ENCODE measurements at regions not wholly inside any gene's neighbourhood (a gene's known extent, or its start where the extent isn't known, plus 50 kb on each side); places are given as distances from the start of the nearest gene placed in this dataset.
A peak's percentile ranks its signal among the peaks of the same experiment; 100 is the strongest.
"Not testable (repeated sequence)": the region's sequence is repeated elsewhere in the genome, so short reads cannot be mapped to it uniquely, and the experiment has no call there.

DNA sequence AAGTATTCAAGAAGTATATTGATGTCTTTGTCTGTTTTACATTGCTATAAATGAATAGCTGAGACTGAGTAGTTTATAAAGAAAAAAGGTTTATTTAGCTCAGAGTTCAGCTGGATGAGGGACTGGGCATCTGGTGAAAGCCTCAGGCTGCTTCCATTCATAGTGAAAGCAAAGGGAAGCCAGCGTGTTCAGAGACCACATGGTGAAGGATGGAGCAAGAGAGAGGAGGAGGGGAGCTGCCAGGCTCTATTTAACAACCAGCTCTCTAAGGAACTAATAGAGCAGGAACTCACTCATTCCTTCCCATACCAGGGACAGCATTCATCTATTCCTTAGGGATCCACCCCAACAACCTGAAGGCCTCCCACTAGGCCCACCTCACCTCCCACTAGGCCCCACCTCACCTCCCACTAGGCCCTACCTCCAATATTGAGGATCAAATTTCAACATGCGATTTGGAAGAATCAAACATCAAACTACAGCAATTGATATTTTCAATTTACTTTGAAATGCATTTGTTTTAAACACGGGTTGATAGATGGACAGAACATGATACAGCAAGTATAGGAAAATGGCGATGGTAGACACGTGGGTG lies 167.5 kb upstream of the HES1 start:
- Histone ChIP-seq H3K27ac (no peak overlapping the region), H3K36me3 (no peaks in the 10 kb centered on the region), H3K4me3 (no peak overlapping the region), H3K9me3 (no peaks in the 10 kb centered on the region), H3K27me3 (no peaks in the 10 kb centered on the region), H3K4me1 (peaks cover 0 to 24% (median 2%) of the 10 kb centered on the region in 4 donors)
- TF ChIP-seq POLR2A (IDR thresholded peaks at IDR 0.05), result no peak
- TF ChIP-seq, protein P1, sequence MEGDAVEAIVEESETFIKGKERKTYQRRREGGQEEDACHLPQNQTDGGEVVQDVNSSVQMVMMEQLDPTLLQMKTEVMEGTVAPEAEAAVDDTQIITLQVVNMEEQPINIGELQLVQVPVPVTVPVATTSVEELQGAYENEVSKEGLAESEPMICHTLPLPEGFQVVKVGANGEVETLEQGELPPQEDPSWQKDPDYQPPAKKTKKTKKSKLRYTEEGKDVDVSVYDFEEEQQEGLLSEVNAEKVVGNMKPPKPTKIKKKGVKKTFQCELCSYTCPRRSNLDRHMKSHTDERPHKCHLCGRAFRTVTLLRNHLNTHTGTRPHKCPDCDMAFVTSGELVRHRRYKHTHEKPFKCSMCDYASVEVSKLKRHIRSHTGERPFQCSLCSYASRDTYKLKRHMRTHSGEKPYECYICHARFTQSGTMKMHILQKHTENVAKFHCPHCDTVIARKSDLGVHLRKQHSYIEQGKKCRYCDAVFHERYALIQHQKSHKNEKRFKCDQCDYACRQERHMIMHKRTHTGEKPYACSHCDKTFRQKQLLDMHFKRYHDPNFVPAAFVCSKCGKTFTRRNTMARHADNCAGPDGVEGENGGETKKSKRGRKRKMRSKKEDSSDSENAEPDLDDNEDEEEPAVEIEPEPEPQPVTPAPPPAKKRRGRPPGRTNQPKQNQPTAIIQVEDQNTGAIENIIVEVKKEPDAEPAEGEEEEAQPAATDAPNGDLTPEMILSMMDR (IDR thresholded peaks at IDR 0.05), result no peak
- no peak for DNase-seq

DNA sequence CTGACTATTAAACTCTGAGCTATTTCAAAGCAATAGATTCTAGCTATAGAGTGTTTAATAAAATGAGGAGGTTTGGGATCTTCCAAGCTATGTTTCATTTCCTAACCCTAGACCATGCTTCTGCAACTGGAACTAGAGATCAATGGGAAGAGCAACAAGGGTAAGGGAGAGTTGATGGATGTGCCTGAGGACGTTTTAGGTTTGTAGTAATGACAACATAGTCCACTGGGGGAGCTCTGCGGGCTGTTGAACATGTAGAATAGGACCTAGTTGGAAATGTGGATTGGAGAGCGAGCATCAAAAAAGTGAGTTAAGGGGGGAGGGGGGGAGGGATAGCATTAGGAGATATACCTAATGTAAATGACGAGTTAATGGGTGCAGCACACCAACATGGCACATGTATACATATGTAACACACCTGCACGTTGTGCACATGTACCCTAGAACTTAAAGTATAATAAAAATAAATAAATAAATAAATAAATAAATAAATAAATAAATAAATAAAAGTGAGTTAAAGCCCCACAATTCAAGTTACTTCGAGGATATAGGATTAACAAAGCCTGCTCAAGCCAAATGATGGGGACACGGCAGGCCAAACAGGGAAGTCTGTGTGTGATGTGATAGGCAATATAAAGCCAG lies 165.7 kb upstream of the HES1 start:
- TF ChIP-seq, protein P1 (IDR thresholded peaks at IDR 0.05), result peak in 4 of 6 experiments; percentile 39 to 58 (median 46)
- not testable (repeated sequence) for H3K4me3 ChIP-seq, H3K9me3 ChIP-seq, H3K36me3 ChIP-seq, H3K27me3 ChIP-seq
- Histone ChIP-seq H3K27ac (peak overlapping the region in 1 of 4 donors; percentile 15), H3K4me1 (peaks cover 0 to 23% (median 2%) of the 10 kb centered on the region in 4 donors)
- DNase-seq, result peak in 2 of 3 donors; percentile 25 to 65

DNA sequence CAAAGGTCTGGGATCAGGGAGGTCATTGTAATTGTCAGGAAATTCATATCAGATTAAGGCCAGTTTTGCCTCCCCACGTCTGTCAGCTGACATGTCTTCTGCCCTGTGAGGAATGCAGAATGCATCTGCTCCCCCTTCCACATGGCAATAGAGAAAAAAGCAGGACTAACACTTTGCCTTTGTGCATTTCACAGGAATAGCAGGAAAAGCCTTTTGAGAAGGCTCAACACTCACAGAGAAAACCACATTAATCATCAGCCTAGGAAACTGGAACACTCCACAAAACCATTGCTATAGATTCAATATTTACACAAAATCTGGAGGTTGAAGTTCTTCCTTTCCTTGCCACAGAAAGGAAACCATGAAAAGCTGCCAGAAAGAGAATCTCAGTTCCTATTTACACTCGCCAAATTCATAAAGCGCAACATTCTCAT lies 165.2 kb upstream of the HES1 start:
- H3K4me1 ChIP-seq, result peaks cover 0 to 24% (median 2%) of the 10 kb centered on the region in 4 donors
- no peaks in the 10 kb centered on the region for H3K27me3 ChIP-seq
- H3K27ac ChIP-seq, result peak overlapping the region in 1 of 4 donors; percentile 15
- TF ChIP-seq, protein P1 (IDR thresholded peaks at IDR 0.05), result no peak
- no peak for TF ChIP-seq POLR2A (IDR thresholded peaks at IDR 0.05)
- no peak overlapping the region for H3K4me3 ChIP-seq
- no peaks in the 10 kb centered on the region for H3K36me3 ChIP-seq
- H3K9me3 ChIP-seq, result no peaks in the 10 kb centered on the region
- no peak for DNase-seq

DNA sequence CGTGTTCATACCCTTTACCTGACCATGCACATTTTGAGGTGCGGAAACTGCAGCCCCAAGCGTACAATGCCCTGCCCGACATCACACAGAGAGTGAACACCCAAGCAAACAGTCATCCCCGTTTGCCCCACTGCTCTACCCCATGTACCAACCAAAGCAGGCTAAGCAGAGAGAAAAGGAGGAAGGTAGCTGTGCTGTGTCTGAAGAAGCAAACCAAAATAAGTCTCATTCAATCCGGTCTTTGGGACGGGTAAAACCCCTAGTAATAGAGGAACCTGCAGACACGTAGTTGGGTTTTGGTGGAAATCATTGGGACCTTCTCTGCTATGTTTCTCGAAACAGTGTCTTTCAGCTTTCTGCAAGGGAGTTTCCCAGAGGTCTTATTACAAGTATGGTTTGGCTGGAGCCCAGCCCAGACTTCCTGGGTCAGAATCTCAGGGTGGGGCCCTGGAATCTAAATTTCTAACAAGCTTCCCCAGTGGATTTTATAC lies 164.6 kb upstream of the HES1 start:
- Histone ChIP-seq H3K36me3 (no peaks in the 10 kb centered on the region), H3K27ac (no peak overlapping the region), H3K4me3 (no peak overlapping the region), H3K4me1 (peaks cover 0 to 24% (median 2%) of the 10 kb centered on the region in 4 donors), H3K9me3 (no peaks in the 10 kb centered on the region), H3K27me3 (no peaks in the 10 kb centered on the region)
- peak in 1 of 3 donors; percentile 65 for DNase-seq
- TF ChIP-seq, protein P1 (IDR thresholded peaks at IDR 0.05), result no peak
- TF ChIP-seq POLR2A (IDR thresholded peaks at IDR 0.05), result no peak

DNA sequence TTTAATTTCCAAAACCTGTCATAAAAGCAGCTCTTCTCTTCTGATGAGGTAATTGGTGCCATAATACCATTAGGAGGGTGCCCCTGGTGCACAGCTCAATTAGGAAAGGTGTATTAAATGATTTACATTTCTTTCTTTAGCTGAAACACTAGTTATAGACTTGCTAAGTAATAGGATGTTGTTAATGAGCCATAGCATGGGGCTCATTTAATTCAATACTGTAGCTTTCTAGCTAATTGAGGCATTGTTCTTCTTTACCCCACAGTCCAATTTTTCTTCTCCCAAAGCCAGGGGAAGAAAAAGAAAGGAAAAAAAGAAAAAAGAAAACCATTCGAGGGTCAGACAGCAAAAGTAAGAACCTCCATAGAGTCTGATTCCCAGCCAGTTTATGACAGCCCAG lies 164.0 kb upstream of the HES1 start:
- Histone ChIP-seq H3K27me3 (no peaks in the 10 kb centered on the region), H3K4me1 (peaks cover 0 to 24% (median 2%) of the 10 kb centered on the region in 4 donors), H3K9me3 (no peaks in the 10 kb centered on the region), H3K27ac (no peak overlapping the region), H3K36me3 (no peaks in the 10 kb centered on the region), H3K4me3 (no peak overlapping the region)
- TF ChIP-seq, protein P1 (IDR thresholded peaks at IDR 0.05), result no peak
- TF ChIP-seq POLR2A (IDR thresholded peaks at IDR 0.05), result no peak
- DNase-seq, result no peak
